Nephron progenitor cell (in vitro differentiated cells): ENCODE measurements at regions not wholly inside any gene's neighbourhood (a gene's known extent, or its start where the extent isn't known, plus 50 kb on each side); places are given as distances from the start of the nearest gene placed in this dataset.
"Not testable (repeated sequence)": the region's sequence is repeated elsewhere in the genome, so short reads cannot be mapped to it uniquely, and the experiment has no call there.

ENCODE experiments used
- DNase-seq: peaks from one replicate; pipeline ENCODE4 v3.0.0; 2021
- H3K27ac Mint-ChIP-seq: 2 replicates; pipeline ENCODE4 v1.8.0; 2021; ENCODE audit warnings: mild to moderate bottlenecking, moderate library complexity, mixed read lengths
- H3K27me3 Mint-ChIP-seq: 2 replicates; pipeline ENCODE4 v1.8.0; 2021; ENCODE audit warnings: mild to moderate bottlenecking, low read depth, mixed read lengths; ENCODE audit not compliant: poor library complexity
- H3K36me3 Mint-ChIP-seq: 2 replicates; pipeline ENCODE4 v1.8.0; 2021; ENCODE audit warnings: low read depth, mixed read lengths
- H3K4me1 Mint-ChIP-seq: 2 replicates; pipeline ENCODE4 v1.8.0; 2021; ENCODE audit warnings: mixed read lengths
- H3K4me3 Mint-ChIP-seq: 2 replicates; pipeline ENCODE4 v1.8.0; 2021; ENCODE audit warnings: mild to moderate bottlenecking, moderate library complexity, mixed read lengths
- H3K9me3 Mint-ChIP-seq: 2 replicates; pipeline ENCODE4 v1.8.0; 2021; ENCODE audit warnings: mild to moderate bottlenecking, moderate library complexity, mixed read lengths
- CTCF ChIP-seq: fragments of 200-600 bp; sonication (generic); IDR thresholded peaks from 2 replicates; pipeline ENCODE4 v1.5.0; 2021; ENCODE audit warnings: antibody characterized with exemption

DNA sequence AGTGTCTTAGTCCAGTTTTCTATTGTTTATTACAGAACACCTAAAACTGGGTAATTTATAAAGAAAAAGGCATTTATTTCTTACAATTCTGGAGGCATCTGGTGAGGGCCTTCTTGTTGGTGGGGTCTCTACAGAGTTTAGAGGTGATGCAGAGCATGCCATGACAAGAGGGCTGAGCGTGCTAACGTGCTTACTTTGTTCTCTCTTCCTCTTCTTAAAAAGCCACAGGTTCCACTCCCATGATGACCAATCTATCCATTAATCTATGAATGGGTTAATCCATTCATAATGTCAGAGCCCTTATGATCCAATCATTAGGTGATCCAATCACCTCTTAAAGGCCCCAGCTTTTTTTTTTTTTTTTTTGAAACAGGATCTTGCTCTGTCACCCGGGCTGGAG is 291.5 kb upstream of the GALNTL6 start:
- TF ChIP-seq CTCF = no peak
- Mint-ChIP-seq H3K27ac (no peak overlapping the region), H3K4me3 (no peak overlapping the region), H3K36me3 (no peaks in the 10 kb centered on the region), H3K9me3 (no peaks in the 10 kb centered on the region), H3K4me1 (no peaks in the 10 kb centered on the region), H3K27me3 (no peaks in the 10 kb centered on the region)
- no peak for DNase-seq

GRCh38 chr4:171519457-171519856 is 293.7 kb upstream of the GALNTL6 start:
- no peak for DNase-seq
- TF ChIP-seq CTCF = no peak
- no peaks in the 10 kb centered on the region for H3K36me3 Mint-ChIP-seq
- H3K4me3 Mint-ChIP-seq = no peak overlapping the region
- no peak overlapping the region for H3K27ac Mint-ChIP-seq
- no peaks in the 10 kb centered on the region for H3K9me3 Mint-ChIP-seq
- H3K4me1 Mint-ChIP-seq = no peaks in the 10 kb centered on the region
- no peaks in the 10 kb centered on the region for H3K27me3 Mint-ChIP-seq

- no peak for TF ChIP-seq CTCF
- no peak overlapping the region for H3K4me3 Mint-ChIP-seq
Observed at GRCh38 chr4:171517883-171518282, 295.3 kb upstream of the GALNTL6 start.

DNA sequence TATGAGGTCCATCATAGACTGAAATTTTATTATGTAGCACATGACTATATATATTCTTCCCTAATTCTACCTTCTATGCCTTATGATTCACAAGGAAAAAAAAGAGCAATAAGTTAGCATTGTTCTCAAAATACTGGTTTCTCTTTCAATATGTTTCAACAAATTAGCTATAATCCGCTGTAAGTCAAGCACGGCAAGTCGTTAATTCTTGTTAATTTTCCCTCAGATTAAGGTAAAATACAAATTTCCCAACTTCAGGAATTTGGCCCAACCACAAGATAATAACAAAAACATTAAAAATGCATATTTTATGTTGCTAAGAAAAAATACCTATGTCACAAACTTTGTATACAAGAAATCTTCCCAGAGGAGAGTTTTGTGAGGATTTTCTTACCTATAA is 296.5 kb upstream of the GALNTL6 start:
- H3K27ac Mint-ChIP-seq = no peak overlapping the region
- no peaks in the 10 kb centered on the region for H3K36me3 Mint-ChIP-seq
- no peak for DNase-seq
- no peaks in the 10 kb centered on the region for H3K4me1 Mint-ChIP-seq
- H3K9me3 Mint-ChIP-seq = peaks cover 9% of the 10 kb centered on the region
- no peak overlapping the region for H3K4me3 Mint-ChIP-seq
- no peak for TF ChIP-seq CTCF
- H3K27me3 Mint-ChIP-seq = no peaks in the 10 kb centered on the region

More at GRCh38 chr4:171517883-171518282, 295.3 kb upstream of the GALNTL6 start:
- Mint-ChIP-seq H3K9me3 (no peaks in the 10 kb centered on the region), H3K27ac (no peak overlapping the region), H3K36me3 (no peaks in the 10 kb centered on the region), H3K4me1 (no peaks in the 10 kb centered on the region), H3K27me3 (no peaks in the 10 kb centered on the region)
- no peak for DNase-seq

- Mint-ChIP-seq H3K4me1 (no peaks in the 10 kb centered on the region), H3K9me3 (no peaks in the 10 kb centered on the region), H3K36me3 (no peaks in the 10 kb centered on the region), H3K27ac (no peak overlapping the region), H3K27me3 (no peaks in the 10 kb centered on the region), H3K4me3 (no peak overlapping the region)
- DNase-seq = no peak
- no peak for TF ChIP-seq CTCF
Observed at GRCh38 chr4:171484681-171485080, 328.5 kb upstream of the GALNTL6 start.

- Mint-ChIP-seq H3K27me3 (no peaks in the 10 kb centered on the region), H3K27ac (no peak overlapping the region), H3K36me3 (no peaks in the 10 kb centered on the region), H3K9me3 (no peaks in the 10 kb centered on the region), H3K4me1 (peaks cover 4% of the 10 kb centered on the region), H3K4me3 (no peak overlapping the region)
- no peak for TF ChIP-seq CTCF
- no peak for DNase-seq
Observed at GRCh38 chr4:171478181-171478580, 335.0 kb upstream of the GALNTL6 start.

DNA sequence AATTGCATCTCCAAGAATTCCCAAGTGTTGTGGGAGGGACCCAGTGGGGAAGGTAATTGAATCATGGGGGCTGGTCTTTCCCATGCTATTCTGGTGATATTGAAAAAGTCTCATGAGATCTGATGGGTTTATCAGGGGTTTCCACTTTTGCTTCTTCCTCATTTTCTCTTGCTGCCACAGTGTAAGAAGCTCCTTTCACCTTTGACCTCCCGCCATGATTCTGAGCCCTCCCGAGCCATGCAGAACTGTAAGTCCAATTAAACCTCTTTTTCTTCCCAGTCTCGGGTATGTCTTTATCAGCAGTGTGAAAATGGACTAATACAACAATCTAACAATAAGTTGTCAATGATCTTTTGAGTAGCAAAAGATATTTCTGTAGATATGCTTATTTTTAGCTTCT is 338.1 kb upstream of the GALNTL6 start:
- H3K4me1 Mint-ChIP-seq, DNase-seq, H3K27ac Mint-ChIP-seq, H3K4me3 Mint-ChIP-seq, H3K9me3 Mint-ChIP-seq, H3K36me3 Mint-ChIP-seq, H3K27me3 Mint-ChIP-seq: not testable (repeated sequence)
